HG02973 (cell line): ENCODE measurements at regions not wholly inside any gene's neighbourhood (a gene's known extent, or its start where the extent isn't known, plus 50 kb on each side); places are given as distances from the start of the nearest gene placed in this dataset.
"Not testable (repeated sequence)": the region's sequence is repeated elsewhere in the genome, so short reads cannot be mapped to it uniquely, and the experiment has no call there.

ENCODE experiments used
- ATAC-seq: cut with Tn5 transposase; IDR thresholded peaks from one replicate; pipeline ENCODE4 v1.9.1; 2021; ENCODE audit warnings: moderate library complexity; ENCODE audit not compliant: unreplicated experiment

- ATAC-seq = no peak
Measured at GRCh38 chr22:22371031-22371541, 126.5 kb downstream of the VPREB1 start.

GRCh38 chr22:22372086-22372485 lies 127.5 kb downstream of the VPREB1 start:
- no peak for ATAC-seq

- no peak for ATAC-seq
Measured at GRCh38 chr22:22374163-22374562, 129.6 kb downstream of the VPREB1 start.

- ATAC-seq = no peak
Measured at GRCh38 chr22:22374579-22374978, 130.0 kb downstream of the VPREB1 start.

GRCh38 chr22:22375576-22376351 lies 131.2 kb downstream of the VPREB1 start:
- ATAC-seq = no peak

GRCh38 chr22:22376352-22376706 lies 131.7 kb downstream of the VPREB1 start:
- no peak for ATAC-seq

- not testable (repeated sequence) for ATAC-seq
Measured at GRCh38 chr22:22376884-22377283, 131.7 kb downstream of the ZNF280B start.

GRCh38 chr22:22377335-22377734 lies 131.2 kb downstream of the ZNF280B start:
- no peak for ATAC-seq

- no peak for ATAC-seq
Measured at GRCh38 chr22:22378446-22379415, 129.8 kb downstream of the ZNF280B start.

- no peak for ATAC-seq
Measured at GRCh38 chr22:22380098-22381030, 128.2 kb downstream of the ZNF280B start.

GRCh38 chr22:22381292-22381691 lies 127.2 kb downstream of the ZNF280B start:
- not testable (repeated sequence) for ATAC-seq

GRCh38 chr22:22384267-22384666 lies 124.3 kb downstream of the ZNF280B start:
- ATAC-seq = no peak

- no peak for ATAC-seq
Measured at GRCh38 chr22:22384668-22385244, 123.8 kb downstream of the ZNF280B start.

GRCh38 chr22:22386602-22387385 lies 121.7 kb downstream of the ZNF280B start:
- no peak for ATAC-seq

GRCh38 chr22:22387386-22387736 lies 121.2 kb downstream of the ZNF280B start:
- ATAC-seq = no peak

GRCh38 chr22:22388090-22388489 lies 120.5 kb downstream of the ZNF280B start:
- no peak for ATAC-seq

- no peak for ATAC-seq
Measured at GRCh38 chr22:22388494-22388893, 120.0 kb downstream of the ZNF280B start.

- no peak for ATAC-seq
Measured at GRCh38 chr22:22389467-22389866, 119.1 kb downstream of the ZNF280B start.

- no peak for ATAC-seq
Measured at GRCh38 chr22:22390989-22391388, 117.6 kb downstream of the ZNF280B start.

- ATAC-seq = no peak
Measured at GRCh38 chr22:22391543-22391942, 117.0 kb downstream of the ZNF280B start.
